Liver (tissue), 7 donors: ENCODE measurements at regions not wholly inside any gene's neighbourhood (a gene's known extent, or its start where the extent isn't known, plus 50 kb on each side); places are given as distances from the start of the nearest gene placed in this dataset.
A peak's percentile ranks its signal among the peaks of the same experiment; 100 is the strongest.

ENCODE experiments used
- DNase-seq: peaks from one replicate; pipeline ENCODE4 v3.0.0-alpha.2; 2017; ENCODE audit warnings: low spot score
- H3K27ac ChIP-seq, 2 donors: one replicate each; pipeline ENCODE4 v1.7.0; 2013; ENCODE audit warnings: inconsistent platforms in 2 of 2, low read length in 2 of 2, control low read depth in 1 of 2, low read depth in 1 of 2, mild to moderate bottlenecking in 1 of 2
- H3K27me3 ChIP-seq, 4 donors: one replicate each; pipeline versions ENCODE4 v1.6.1 to v1.7.0; 2013; ENCODE audit warnings: low read length in 3 of 4, inconsistent platforms in 1 of 4, mild to moderate bottlenecking in 1 of 4, moderate library complexity in 1 of 4; ENCODE audit not compliant: control insufficient read depth in 4 of 4, insufficient read depth in 4 of 4
- H3K36me3 ChIP-seq, 4 donors: one replicate each; pipeline versions ENCODE4 v1.6.1 to v1.7.0; 2013; ENCODE audit warnings: low read length in 3 of 4, mild to moderate bottlenecking in 3 of 4, low read depth in 1 of 4, moderate library complexity in 1 of 4; ENCODE audit not compliant: control insufficient read depth in 4 of 4, insufficient read depth in 3 of 4
- H3K4me1 ChIP-seq, 4 donors: one replicate each; pipeline versions ENCODE4 v1.6.1 to v1.7.0; 2013; ENCODE audit warnings: low read length in 3 of 4, mild to moderate bottlenecking in 3 of 4, moderate library complexity in 1 of 4; ENCODE audit not compliant: control insufficient read depth in 4 of 4, insufficient read depth in 4 of 4
- H3K4me3 ChIP-seq, 3 donors: one replicate each; pipeline versions ENCODE4 v1.6.1 to v1.7.0; 2013; ENCODE audit warnings: low read length in 3 of 3, control low read depth in 1 of 3, low read depth in 1 of 3, mild to moderate bottlenecking in 1 of 3
- H3K9ac ChIP-seq, 2 donors: one replicate each; pipeline ENCODE4 v1.7.0; 2013; ENCODE audit warnings: low read length in 2 of 2, mild to moderate bottlenecking in 2 of 2, moderate library complexity in 2 of 2, control low read depth in 1 of 2, low read depth in 1 of 2
- H3K9me3 ChIP-seq, 4 donors: one replicate each; pipeline versions ENCODE4 v1.6.1 to v1.7.0; 2013; ENCODE audit warnings: low read length in 3 of 4; ENCODE audit not compliant: control insufficient read depth in 4 of 4
- EGR1 ChIP-seq, 2 donors: IDR thresholded peaks; 2 replicates each; pipeline ENCODE4 v1.6.1; 2016 to 2018; ENCODE audit warnings: antibody characterized with exemption in 2 of 2, low read depth in 2 of 2
- FOXA1 ChIP-seq: IDR thresholded peaks from 2 replicates; pipeline ENCODE4 v1.6.1; 2016; ENCODE audit warnings: antibody characterized with exemption
- FOXA2 ChIP-seq: IDR thresholded peaks from 2 replicates; pipeline ENCODE4 v1.6.1; 2016; ENCODE audit warnings: antibody characterized with exemption
- GABPA ChIP-seq, 2 donors: IDR thresholded peaks in 1 of 2; conservative IDR thresholded peaks in 1 of 2; 2 replicates each; pipeline ENCODE4 v1.6.1; 2016; ENCODE audit warnings: antibody characterized with exemption in 2 of 2, mild to moderate bottlenecking in 1 of 2, moderate library complexity in 1 of 2
- HNF4A ChIP-seq, 2 donors: conservative IDR thresholded peaks; 2 replicates each; pipeline ENCODE4 v1.6.1; 2016; ENCODE audit warnings: antibody characterized with exemption in 2 of 2, mild to moderate bottlenecking in 2 of 2
- HNF4G ChIP-seq: IDR thresholded peaks from 2 replicates; pipeline ENCODE4 v1.6.1; 2016; ENCODE audit warnings: antibody characterized with exemption
- JUND ChIP-seq, 2 donors: IDR thresholded peaks; 2 replicates each; pipeline ENCODE4 v1.6.1; 2016; ENCODE audit warnings: antibody characterized with exemption in 2 of 2
- NR2F2 ChIP-seq: IDR thresholded peaks from 2 replicates; pipeline ENCODE4 v1.6.1; 2016; ENCODE audit warnings: antibody characterized with exemption
- RAD21 ChIP-seq, 2 donors: IDR thresholded peaks; 2 replicates each; pipeline ENCODE4 v1.6.1; 2016; ENCODE audit warnings: antibody characterized with exemption in 2 of 2, mild to moderate bottlenecking in 2 of 2
- RXRA ChIP-seq, 2 donors: IDR thresholded peaks; 2 replicates each; pipeline ENCODE4 v1.6.1; 2017 to 2018; ENCODE audit warnings: antibody characterized with exemption in 2 of 2, mild to moderate bottlenecking in 1 of 2
- SP1 ChIP-seq: IDR thresholded peaks from 2 replicates; pipeline ENCODE4 v1.6.1; 2018; ENCODE audit warnings: antibody characterized with exemption, mild to moderate bottlenecking
- TAF1 ChIP-seq: conservative IDR thresholded peaks from 2 replicates; pipeline ENCODE4 v1.6.1; 2016; ENCODE audit warnings: antibody characterized with exemption, mild to moderate bottlenecking
- YY1 ChIP-seq: IDR thresholded peaks from 2 replicates; pipeline ENCODE4 v1.6.1; 2016; ENCODE audit warnings: antibody characterized with exemption, mild to moderate bottlenecking
- WGBS: extraction: QIAGEN DNeasy Blood & Tissue Kit; methylation state at CpG from one replicate; pipeline ENCODE4 v1.1.7; 2013; 5-methylcytosine and 5-hydroxymethylcytosine counted together
- TF ChIP-seq, protein P1 (sequence below): IDR thresholded peaks from 2 replicates; pipeline ENCODE4 v1.6.1; 2016; ENCODE audit warnings: antibody characterized with exemption, mild to moderate bottlenecking
- TF ChIP-seq, protein P2 (sequence below): IDR thresholded peaks from 2 replicates; pipeline ENCODE4 v1.6.1; 2016; ENCODE audit warnings: antibody characterized with exemption
- TF ChIP-seq, protein P3 (sequence below): IDR thresholded peaks from 2 replicates; pipeline ENCODE4 v1.6.1; 2016; ENCODE audit warnings: antibody characterized with exemption
- TF ChIP-seq, protein P4 (sequence below): IDR thresholded peaks from 2 replicates; pipeline ENCODE4 v1.6.1; 2016; ENCODE audit warnings: antibody characterized with exemption
- donor health status: healthy.
- donor health status: healthy.
- donor health status: healthy.
- donor health status: healthy.

DNA sequence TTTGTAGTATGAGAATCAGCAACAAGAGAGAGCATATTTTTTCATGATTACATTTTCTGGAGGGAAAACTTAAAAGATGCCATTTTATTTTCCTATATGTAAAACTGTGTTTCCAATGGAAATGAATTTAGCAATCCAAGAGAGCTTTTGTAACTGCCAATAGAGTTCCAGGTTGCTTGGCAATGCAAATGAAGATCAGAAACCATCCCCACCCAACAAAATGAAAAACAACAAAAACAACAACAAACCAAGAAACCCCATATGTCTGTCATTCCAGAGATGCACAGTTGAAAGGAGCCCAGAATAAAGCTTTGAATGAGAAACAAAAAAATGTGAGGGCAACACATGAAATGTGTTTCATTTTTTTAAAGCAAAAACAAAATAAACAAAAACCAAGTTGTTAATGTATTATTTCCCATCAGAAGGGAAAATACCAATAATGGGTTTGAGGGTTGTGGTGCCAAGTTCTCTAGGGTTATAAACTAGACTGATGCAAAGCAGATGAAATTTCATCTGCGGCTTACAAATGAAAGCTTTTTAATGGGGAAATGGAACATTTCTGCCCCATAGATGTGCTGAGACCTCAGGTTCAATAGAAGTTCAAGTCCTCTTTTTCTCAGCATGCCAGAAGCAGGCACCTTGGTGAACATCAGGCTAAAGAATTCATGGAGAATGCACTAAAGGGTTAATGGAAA, 121.5 kb upstream of the MCHR2 start:
- DNase-seq, result no peak
- no peaks in the 10 kb centered on the region for H3K27me3 ChIP-seq
- no peaks in the 10 kb centered on the region for H3K9me3 ChIP-seq
- no peak overlapping the region for H3K27ac ChIP-seq
- H3K9ac ChIP-seq, result no peak overlapping the region
- H3K36me3 ChIP-seq, result no peaks in the 10 kb centered on the region
- H3K4me1 ChIP-seq, result peaks cover 0 to 5% (median 0%) of the 10 kb centered on the region in 4 donors
- no peak for TF ChIP-seq JUND (IDR thresholded peaks at IDR 0.05)
- no peak for TF ChIP-seq YY1
- TF ChIP-seq FOXA1, result no peak
- no peak for TF ChIP-seq EGR1 (IDR thresholded peaks at IDR 0.05; ENCODE audit: low read depth in 2 of 2)
- TF ChIP-seq FOXA2, result no peak
- no peak for TF ChIP-seq HNF4A (conservative IDR thresholded peaks at IDR 0.05)
- TF ChIP-seq RAD21 (IDR thresholded peaks at IDR 0.05), result no peak
- WGBS, result 86% methylated on average over 1 of the region's 1 CpG
- H3K4me3 ChIP-seq, result no peak overlapping the region

DNA sequence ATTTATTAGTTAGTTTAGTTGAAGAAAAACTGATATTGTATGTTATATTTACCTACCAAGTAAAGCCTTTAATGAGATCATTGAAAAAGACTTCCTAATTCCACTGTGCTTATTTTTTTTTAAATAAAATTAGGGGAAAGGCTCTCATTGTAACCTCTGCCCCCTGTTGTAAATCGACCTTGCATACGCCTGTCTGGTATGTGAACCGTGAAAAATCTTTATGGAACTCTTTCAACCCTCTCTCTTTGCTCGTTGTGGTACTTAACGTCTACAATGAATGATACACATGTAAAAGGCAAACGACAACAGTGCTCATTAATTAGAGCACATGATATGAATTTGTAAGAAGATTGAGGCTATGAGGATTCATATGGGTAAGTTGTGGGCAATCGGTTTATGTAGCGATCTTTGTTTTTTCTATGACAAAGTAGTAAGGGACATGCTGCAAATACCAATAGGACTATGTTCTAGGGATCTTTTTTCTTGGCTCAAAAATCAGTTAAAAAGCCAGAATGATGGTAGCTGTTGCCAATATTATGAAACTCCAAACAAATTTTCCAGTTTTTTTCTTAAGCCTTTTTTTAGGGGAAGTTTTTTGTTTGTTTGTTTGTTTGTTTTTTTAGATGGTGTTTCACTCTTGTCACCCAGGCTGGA, 119.0 kb upstream of the MCHR2 start:
- DNase-seq, result no peak
- no peak overlapping the region for H3K27ac ChIP-seq

More for the DNA sequence above, 119.0 kb upstream of the MCHR2 start:
- no peaks in the 10 kb centered on the region for H3K27me3 ChIP-seq
- H3K9me3 ChIP-seq, result no peaks in the 10 kb centered on the region
- peak overlapping the region in 1 of 2 donors; percentile 50 for H3K9ac ChIP-seq
- WGBS, result 40% methylated on average over 8 of the region's 8 CpGs
- H3K4me1 ChIP-seq, result peaks cover 0 to 5% (median 0%) of the 10 kb centered on the region in 4 donors
- H3K36me3 ChIP-seq, result no peaks in the 10 kb centered on the region
- TF ChIP-seq, protein P1, sequence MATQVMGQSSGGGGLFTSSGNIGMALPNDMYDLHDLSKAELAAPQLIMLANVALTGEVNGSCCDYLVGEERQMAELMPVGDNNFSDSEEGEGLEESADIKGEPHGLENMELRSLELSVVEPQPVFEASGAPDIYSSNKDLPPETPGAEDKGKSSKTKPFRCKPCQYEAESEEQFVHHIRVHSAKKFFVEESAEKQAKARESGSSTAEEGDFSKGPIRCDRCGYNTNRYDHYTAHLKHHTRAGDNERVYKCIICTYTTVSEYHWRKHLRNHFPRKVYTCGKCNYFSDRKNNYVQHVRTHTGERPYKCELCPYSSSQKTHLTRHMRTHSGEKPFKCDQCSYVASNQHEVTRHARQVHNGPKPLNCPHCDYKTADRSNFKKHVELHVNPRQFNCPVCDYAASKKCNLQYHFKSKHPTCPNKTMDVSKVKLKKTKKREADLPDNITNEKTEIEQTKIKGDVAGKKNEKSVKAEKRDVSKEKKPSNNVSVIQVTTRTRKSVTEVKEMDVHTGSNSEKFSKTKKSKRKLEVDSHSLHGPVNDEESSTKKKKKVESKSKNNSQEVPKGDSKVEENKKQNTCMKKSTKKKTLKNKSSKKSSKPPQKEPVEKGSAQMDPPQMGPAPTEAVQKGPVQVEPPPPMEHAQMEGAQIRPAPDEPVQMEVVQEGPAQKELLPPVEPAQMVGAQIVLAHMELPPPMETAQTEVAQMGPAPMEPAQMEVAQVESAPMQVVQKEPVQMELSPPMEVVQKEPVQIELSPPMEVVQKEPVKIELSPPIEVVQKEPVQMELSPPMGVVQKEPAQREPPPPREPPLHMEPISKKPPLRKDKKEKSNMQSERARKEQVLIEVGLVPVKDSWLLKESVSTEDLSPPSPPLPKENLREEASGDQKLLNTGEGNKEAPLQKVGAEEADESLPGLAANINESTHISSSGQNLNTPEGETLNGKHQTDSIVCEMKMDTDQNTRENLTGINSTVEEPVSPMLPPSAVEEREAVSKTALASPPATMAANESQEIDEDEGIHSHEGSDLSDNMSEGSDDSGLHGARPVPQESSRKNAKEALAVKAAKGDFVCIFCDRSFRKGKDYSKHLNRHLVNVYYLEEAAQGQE, result no peak
- TF ChIP-seq, protein P2, sequence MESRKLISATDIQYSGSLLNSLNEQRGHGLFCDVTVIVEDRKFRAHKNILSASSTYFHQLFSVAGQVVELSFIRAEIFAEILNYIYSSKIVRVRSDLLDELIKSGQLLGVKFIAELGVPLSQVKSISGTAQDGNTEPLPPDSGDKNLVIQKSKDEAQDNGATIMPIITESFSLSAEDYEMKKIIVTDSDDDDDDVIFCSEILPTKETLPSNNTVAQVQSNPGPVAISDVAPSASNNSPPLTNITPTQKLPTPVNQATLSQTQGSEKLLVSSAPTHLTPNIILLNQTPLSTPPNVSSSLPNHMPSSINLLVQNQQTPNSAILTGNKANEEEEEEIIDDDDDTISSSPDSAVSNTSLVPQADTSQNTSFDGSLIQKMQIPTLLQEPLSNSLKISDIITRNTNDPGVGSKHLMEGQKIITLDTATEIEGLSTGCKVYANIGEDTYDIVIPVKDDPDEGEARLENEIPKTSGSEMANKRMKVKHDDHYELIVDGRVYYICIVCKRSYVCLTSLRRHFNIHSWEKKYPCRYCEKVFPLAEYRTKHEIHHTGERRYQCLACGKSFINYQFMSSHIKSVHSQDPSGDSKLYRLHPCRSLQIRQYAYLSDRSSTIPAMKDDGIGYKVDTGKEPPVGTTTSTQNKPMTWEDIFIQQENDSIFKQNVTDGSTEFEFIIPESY, result no peak
- TF ChIP-seq HNF4A (conservative IDR thresholded peaks at IDR 0.05) (peak in 1 of 2 donors; percentile 37), FOXA2 (no peak), GABPA (IDR thresholded peaks at IDR 0.05 in 1 of 2, conservative IDR thresholded peaks at IDR 0.05 in 1 of 2) (no peak), YY1 (no peak), NR2F2 (no peak), RXRA (IDR thresholded peaks at IDR 0.05) (peak in 1 of 2 donors; percentile 30), RAD21 (IDR thresholded peaks at IDR 0.05) (no peak), EGR1 (IDR thresholded peaks at IDR 0.05; ENCODE audit: low read depth in 2 of 2) (no peak), HNF4G (no peak), SP1 (no peak), FOXA1 (no peak), TAF1 (no peak)
- TF ChIP-seq, protein P3, sequence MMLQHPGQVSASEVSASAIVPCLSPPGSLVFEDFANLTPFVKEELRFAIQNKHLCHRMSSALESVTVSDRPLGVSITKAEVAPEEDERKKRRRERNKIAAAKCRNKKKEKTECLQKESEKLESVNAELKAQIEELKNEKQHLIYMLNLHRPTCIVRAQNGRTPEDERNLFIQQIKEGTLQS, result no peak
- TF ChIP-seq, protein P4, sequence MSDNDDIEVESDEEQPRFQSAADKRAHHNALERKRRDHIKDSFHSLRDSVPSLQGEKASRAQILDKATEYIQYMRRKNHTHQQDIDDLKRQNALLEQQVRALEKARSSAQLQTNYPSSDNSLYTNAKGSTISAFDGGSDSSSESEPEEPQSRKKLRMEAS, result no peak
- H3K4me3 ChIP-seq, result peak overlapping the region in 2 of 3 donors; percentile 0 to 45
